HG03135 (cell line): ENCODE measurements at regions not wholly inside any gene's neighbourhood (a gene's known extent, or its start where the extent isn't known, plus 50 kb on each side); places are given as distances from the start of the nearest gene placed in this dataset.
"Not testable (repeated sequence)": the region's sequence is repeated elsewhere in the genome, so short reads cannot be mapped to it uniquely, and the experiment has no call there.

Experiments used
- ATAC-seq: cut with Tn5 transposase; IDR thresholded peaks from one replicate; pipeline ENCODE4 v1.9.1; 2021; ENCODE audit warnings: mild to moderate bottlenecking, moderate library complexity; ENCODE audit not compliant: unreplicated experiment

GRCh38 chr5:40233268-40233667 lies 446.4 kb upstream of the PTGER4 start:
- ATAC-seq, result no peak

- no peak for ATAC-seq
Observed at GRCh38 chr5:40227931-40228330, 451.8 kb upstream of the PTGER4 start.

DNA sequence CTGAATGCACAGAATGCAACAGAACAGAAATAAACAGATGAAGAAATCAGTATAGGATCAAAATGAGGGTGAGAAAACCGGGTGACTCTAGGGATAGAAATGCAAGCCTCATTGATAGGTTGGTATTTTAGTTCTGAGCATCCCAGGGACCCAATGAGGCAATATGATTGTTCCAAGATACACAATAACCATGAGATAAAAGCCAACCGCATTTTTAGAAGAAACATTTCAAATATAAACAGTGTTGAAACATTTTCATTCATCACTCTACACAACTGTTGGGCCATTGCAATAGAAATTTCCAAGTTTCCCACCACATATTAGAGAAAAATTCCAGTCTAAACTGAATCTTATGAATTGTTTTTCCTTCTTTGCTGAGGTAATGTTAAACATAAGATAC lies 452.3 kb upstream of the PTGER4 start:
- no peak for ATAC-seq

DNA sequence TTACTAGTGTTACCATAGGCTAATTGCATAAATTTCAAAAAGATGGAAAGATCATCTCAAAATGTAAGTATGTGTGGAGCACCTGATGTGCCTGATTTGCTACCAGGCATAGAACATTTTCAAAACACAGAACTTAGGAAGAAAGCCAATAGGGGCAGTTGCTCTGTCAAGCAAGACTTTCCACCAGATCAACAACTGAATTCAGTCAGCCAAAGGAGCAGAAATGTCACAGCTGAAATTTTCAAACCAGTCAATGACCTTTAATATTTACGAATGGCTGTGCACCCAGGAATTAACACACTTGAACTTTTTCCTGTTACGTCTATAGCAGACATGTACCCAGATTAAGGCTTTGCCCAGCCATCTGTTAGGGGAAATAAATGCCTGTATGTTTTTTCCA lies 452.8 kb upstream of the PTGER4 start:
- ATAC-seq, result no peak

GRCh38 chr5:40225147-40225546 lies 454.6 kb upstream of the PTGER4 start:
- ATAC-seq, result not testable (repeated sequence)

DNA sequence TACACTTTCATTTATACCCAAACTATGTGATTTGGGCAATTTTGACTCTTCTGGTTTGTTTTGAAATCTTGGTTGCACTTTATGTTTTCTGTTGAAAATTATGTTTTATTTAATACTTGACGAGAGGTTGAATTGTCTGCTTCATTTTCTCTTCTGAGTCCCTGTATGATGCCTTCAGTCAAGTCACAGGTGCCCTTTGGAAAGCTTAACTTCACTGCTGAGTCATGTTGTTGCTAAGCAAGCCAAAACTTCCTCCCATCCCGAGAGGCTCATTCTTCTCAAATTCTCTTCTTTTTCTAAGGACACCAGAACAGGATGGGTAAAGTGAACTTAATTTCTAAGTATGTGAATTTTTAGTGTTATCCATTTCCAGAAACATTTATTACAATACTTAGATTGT lies 455.3 kb upstream of the PTGER4 start:
- no peak for ATAC-seq

GRCh38 chr5:40223884-40224402 lies 455.8 kb upstream of the PTGER4 start:
- peak; percentile 55 for ATAC-seq

DNA sequence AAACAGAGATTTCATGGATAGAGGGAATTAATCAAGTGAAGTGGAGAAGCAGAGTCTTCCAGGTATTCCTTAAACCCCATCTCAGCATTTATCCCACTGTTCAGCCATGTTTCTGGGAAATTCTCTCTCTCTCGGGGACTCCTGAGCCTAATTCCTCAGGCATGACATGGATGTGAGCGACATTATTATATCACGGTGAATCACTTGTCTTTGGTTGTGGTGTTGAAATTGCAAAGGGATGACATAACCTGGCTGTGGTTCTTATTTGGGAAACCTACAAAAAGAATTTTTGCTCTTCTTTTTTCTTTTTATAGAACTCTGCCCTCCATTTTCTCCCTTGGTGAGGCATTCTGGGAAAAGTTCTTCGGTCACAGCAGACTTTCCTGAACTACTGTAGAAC lies 457.9 kb upstream of the PTGER4 start:
- ATAC-seq, result no peak

DNA sequence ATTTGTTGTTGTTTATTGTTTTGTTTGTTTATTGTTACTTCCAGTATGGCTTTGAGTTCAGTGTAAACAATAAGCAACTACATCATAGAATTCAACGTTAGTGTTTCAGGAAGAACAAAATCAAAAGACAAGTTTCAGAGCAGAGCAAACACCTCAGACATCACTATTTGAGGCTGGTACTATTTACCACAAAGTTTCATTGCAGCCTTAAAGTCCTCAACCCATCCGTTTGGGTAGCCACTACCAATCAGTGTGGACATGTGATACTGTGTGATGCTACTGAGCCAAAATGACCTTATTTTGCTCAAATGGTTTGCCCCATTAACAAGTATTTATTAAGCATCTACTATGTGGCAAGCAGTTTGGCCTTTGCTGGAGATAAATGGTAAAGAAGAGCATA lies 458.5 kb upstream of the PTGER4 start:
- ATAC-seq, result no peak

DNA sequence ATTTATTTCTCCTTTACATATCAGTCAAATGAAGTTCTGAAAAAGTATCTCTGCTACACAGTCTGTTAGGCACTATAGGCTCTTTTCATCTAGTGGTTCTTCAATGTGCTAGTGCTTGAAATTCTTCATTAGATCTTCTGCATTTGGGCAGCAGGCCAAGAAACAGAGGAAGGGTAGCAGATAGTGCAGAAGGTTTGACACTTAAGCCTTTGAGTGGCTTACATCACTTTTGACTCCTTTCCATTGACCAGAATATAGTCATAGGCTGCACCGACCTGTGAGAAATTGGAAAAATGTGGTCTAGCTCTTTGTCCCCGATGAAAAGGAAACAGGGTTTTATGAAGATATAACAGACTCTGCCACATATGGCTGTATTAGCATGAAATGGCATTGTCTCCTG lies 459.5 kb upstream of the PTGER4 start:
- no peak for ATAC-seq

DNA sequence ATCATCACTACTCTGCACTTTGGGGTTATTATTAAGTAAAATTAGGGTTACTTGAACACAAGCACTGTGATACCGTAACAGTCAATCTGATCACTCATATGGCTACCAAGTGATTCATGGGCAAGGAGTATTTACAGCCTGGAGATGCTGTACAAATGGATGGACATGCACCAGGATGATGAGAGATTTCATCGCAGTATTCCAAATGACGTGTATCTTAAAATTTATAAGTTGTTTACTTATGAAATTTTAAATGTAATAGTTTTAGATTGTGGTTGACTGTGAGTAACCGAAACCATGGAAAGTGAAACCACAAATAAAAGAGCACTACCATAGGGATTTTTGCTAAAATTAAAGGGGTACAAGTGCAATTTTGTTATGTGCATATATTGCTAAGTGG lies 462.2 kb upstream of the PTGER4 start:
- ATAC-seq, result no peak

- ATAC-seq, result no peak
Observed at GRCh38 chr5:40210694-40211093, 469.0 kb upstream of the PTGER4 start.

GRCh38 chr5:40206030-40206429 lies 473.7 kb upstream of the PTGER4 start:
- ATAC-seq, result no peak

GRCh38 chr5:40204144-40204543 lies 475.6 kb upstream of the PTGER4 start:
- no peak for ATAC-seq

DNA sequence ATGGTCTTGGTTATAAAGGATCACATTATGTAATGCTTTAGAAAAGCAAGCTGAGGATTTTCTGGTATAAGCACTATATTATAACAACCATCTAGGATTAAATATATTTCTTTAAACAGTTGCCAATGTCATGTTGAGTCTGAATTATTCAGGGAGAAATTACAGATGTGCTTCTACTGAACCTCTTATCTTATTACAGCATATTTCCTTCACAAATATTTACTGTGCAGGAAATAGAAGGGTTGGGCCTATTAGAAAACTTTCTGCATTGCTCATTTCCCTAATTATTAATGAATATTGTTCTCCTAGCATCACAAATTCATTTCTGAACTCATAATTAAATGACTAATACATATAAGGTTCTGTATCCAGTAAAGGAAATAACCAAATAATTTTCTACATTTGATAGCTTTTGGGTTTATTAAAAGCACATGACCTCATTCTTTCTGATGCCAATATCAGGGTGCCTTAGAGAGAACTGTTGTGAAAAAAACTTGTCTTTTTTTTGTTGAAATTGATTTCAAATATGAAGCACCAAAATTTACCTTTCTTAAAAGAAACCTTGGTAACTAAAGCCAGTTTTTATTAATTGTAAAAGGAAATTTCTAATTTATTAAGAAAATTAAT lies 476.8 kb upstream of the PTGER4 start:
- ATAC-seq, result no peak

GRCh38 chr5:40198736-40199135 lies 481.0 kb upstream of the PTGER4 start:
- ATAC-seq, result no peak

DNA sequence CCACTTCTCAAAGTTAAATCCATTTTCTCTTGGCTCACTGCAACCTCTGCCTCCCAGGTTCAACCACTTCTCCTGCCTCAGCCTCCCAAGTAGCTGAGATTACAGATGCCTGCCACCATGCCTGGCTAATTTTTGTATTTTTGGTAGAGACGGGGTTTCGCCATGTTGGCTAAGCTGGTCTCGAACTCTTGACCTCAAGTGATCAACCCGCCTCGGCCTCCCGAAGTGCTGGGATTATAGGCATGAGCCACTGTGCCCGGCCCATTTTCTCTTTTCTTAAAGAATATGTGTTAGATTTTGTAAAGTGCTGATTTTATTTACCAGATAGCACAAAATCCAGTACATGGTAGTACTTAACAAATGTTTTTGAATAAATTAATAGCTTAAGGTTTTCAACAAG lies 484.1 kb upstream of the PTGER4 start:
- not testable (repeated sequence) for ATAC-seq

DNA sequence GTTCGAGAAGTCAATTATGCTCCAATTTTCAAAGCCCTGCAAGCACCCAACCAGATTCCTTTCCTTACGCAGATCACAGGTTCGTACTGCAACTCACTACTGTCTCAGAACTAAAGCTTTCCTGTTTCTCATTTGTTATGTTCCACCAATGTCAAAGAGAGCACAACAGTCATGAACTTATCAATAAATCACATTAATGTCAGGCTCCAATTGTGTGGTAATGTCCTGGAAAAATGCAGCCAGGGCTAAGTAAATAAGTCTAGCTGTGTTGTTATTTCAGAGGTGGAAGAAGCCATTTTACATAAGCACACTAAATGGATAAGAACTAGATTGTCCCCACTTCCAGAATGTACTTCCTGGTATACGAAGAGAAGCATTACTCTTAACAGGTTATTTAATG lies 488.6 kb upstream of the PTGER4 start:
- ATAC-seq, result no peak

- ATAC-seq, result no peak
Observed at GRCh38 chr5:40172721-40173120, 507.0 kb upstream of the PTGER4 start.

DNA sequence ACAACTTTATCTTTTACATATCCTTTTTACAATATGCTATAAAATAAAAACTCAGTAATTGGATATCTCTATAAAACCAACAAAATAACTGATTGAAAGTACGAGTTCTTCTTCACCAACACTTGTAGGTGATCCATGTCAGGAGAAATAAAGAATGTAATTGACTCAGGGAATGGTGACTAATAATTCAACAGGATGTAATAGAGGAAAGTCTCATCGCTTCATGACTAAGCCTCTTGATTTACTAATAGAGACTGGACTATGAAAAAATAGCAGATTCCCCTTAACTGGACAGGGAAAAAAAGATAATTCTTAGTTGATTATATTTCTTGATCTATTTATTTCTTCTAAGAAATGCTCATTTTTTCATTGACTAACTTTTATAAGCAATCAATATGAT lies 507.7 kb upstream of the PTGER4 start:
- no peak for ATAC-seq

DNA sequence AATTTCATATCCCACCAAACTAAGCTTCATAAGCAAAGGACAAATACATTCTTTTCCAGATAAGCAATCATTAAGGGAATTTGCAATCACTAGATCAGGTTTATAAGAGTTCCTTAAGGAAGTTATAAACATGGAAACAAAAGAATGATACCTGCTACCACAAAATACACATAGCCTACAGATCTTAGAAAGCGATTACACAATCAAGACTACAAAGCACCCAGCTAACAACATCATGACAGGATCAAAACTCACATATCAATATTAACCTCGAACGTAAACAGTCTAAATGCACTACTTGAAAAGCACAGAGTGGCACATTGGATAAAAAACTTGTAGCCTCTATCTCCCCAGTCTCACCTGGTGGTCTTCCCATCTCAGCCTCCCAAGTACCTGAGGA lies 512.4 kb upstream of the PTGER4 start:
- no peak for ATAC-seq

DNA sequence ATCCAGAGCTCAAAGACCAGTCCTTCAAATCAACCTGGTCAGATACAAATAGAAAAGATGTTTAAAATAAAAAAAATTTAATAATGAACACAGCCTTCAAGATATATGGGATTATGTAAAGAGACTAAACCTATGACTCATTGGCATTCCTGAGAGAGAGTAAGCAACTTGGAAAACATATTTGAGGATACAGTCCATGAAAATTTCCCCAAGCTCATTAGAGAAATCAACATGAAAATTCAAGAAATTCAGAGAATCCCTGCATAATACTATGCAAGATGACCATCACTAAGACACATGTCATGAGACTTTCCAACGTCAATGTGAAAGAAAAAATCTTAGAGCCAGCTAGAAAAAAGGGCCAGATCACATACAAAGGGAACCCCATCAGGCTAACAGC lies 512.9 kb upstream of the PTGER4 start:
- no peak for ATAC-seq
